CD4-positive, alpha-beta T cell treated with Interleukin-4 for 4 hours (primary cell): ENCODE measurements at regions not wholly inside any gene's neighbourhood (a gene's known extent, or its start where the extent isn't known, plus 50 kb on each side); places are given as distances from the start of the nearest gene placed in this dataset.

Experiments used
- DNase-seq: peaks from one replicate; pipeline ENCODE4 v3.0.0-alpha.2; 2020

GRCh38 chr2:236858661-236859060 lies 227.0 kb upstream of the COPS8 start:
- DNase-seq = no peak

GRCh38 chr2:236859908-236860307 lies 225.8 kb upstream of the COPS8 start:
- DNase-seq = no peak

GRCh38 chr2:236861196-236861875 lies 224.4 kb upstream of the COPS8 start:
- no peak for DNase-seq

GRCh38 chr2:236861944-236862343 lies 223.7 kb upstream of the COPS8 start:
- DNase-seq = no peak

GRCh38 chr2:236862526-236862925 lies 223.2 kb upstream of the COPS8 start:
- DNase-seq = no peak

- no peak for DNase-seq
Observed at GRCh38 chr2:236862961-236863728, 222.5 kb upstream of the COPS8 start.

- no peak for DNase-seq
Observed at GRCh38 chr2:236863729-236864126, 222.0 kb upstream of the COPS8 start.

- no peak for DNase-seq
Observed at GRCh38 chr2:236865052-236865451, 220.6 kb upstream of the COPS8 start.

- no peak for DNase-seq
Observed at GRCh38 chr2:236866542-236867340, 218.9 kb upstream of the COPS8 start.

GRCh38 chr2:236867441-236868260 lies 218.0 kb upstream of the COPS8 start:
- DNase-seq = no peak

GRCh38 chr2:236870370-236870769 lies 215.3 kb upstream of the COPS8 start:
- no peak for DNase-seq

GRCh38 chr2:236871500-236872001 lies 214.1 kb upstream of the COPS8 start:
- peak; percentile 13 for DNase-seq

- no peak for DNase-seq
Observed at GRCh38 chr2:236872015-236872414, 213.7 kb upstream of the COPS8 start.

- no peak for DNase-seq
Observed at GRCh38 chr2:236872981-236873380, 212.7 kb upstream of the COPS8 start.

GRCh38 chr2:236873636-236874035 lies 212.1 kb upstream of the COPS8 start:
- DNase-seq = no peak

GRCh38 chr2:236874866-236875481 lies 210.7 kb upstream of the COPS8 start:
- DNase-seq = no peak

GRCh38 chr2:236875906-236876505 lies 209.7 kb upstream of the COPS8 start:
- no peak for DNase-seq

GRCh38 chr2:236876642-236877041 lies 209.0 kb upstream of the COPS8 start:
- DNase-seq = no peak

GRCh38 chr2:236877972-236878371 lies 207.7 kb upstream of the COPS8 start:
- no peak for DNase-seq

GRCh38 chr2:236879416-236879963 lies 206.2 kb upstream of the COPS8 start:
- DNase-seq = no peak

GRCh38 chr2:236882074-236882473 lies 203.6 kb upstream of the COPS8 start:
- DNase-seq = no peak
